ENCODE measurements at regions not wholly inside any gene's neighbourhood (a gene's known extent, or its start where the extent isn't known, plus 50 kb on each side); places are given as distances from the start of the nearest gene placed in this dataset.

GRCh38 chr11:95545116-95545875, 244.3 kb downstream of the FAM76B start:
- Histone ChIP-seq H3K4me1 (ENCODE audit: control insufficient read depth in 1 of 2, insufficient read depth in 2 of 2, low read length in 2 of 2) (no peaks in the 10 kb centered on the region), H3K9ac (ENCODE audit: low read length) (no peak overlapping the region), H3K9me3 (ENCODE audit: control insufficient read depth in 1 of 2, insufficient read depth in 1 of 2, low read depth in 1 of 2, low read length in 2 of 2) (no peaks in the 10 kb centered on the region), H3K9me2 (ENCODE audit: insufficient read depth) (no peaks in the 10 kb centered on the region), H3K27me3 (ENCODE audit: insufficient read depth, low read length) (0 out of 2 replicates have a peak, but pooled peaks cover 9% of the 10 kb centered on the region), H3K79me2 (ENCODE audit: insufficient read depth, low read length) (no peaks in the 10 kb centered on the region), H3K4me2 (ENCODE audit: low read length) (no peak overlapping the region), H4K20me1 (ENCODE audit: insufficient read depth) (no peaks in the 10 kb centered on the region), H3K27ac (ENCODE audit: low read depth, low read length) (no peak overlapping the region), H3K36me3 (ENCODE audit: control insufficient read depth in 1 of 2, insufficient read depth in 2 of 2, low read length in 2 of 2) (no peaks in the 10 kb centered on the region), H2AFZ (ENCODE audit: low read depth, low read length, poor library complexity, severe bottlenecking) (no peak overlapping the region), H3K4me3 (replicated peaks in 1 of 2; ENCODE audit: low read depth in 1 of 2, low read length in 2 of 2) (no peak overlapping the region)
- DNase-seq (ENCODE audit: low read depth, low spot score) (peak; percentile 2), ATAC-seq (peak; percentile 78)
- ChIA-PET RAD21 (ENCODE audit: low non-redundant PET in 1 of 2, low total read pairs in 2 of 2, uncharacterized antibody in 2 of 2, unreplicated experiment in 2 of 2) (interaction anchor here in 1 of 2 experiments (1.3 kb wide), 1 partner anchor 160 kb away, joined by 3 read pairs; no protein-coding TSS in a partner anchor), POLR2A (no interaction called here), CTCF (interaction anchor here (0.9 to 1.3 kb wide), 3 partner anchors 11 to 18 kb away, joined by 3 read pairs; no protein-coding TSS in a partner anchor)
- no TSS peak for BruUV-seq (replicated peaks)
- intact Hi-C loops (cut with micrococcal nuclease), result no loop called here
- TF ChIP-seq RAD21 (IDR thresholded peaks at IDR 0.05; ENCODE audit: low read depth), result peak; percentile 19; the same call in 1 of the 2 replicates
- TF ChIP-seq CTCF (IDR thresholded peaks at IDR 0.05 in 2 of 3, conservative IDR thresholded peaks at IDR 0.05 in 1 of 3; ENCODE audit: borderline replicate concordance in 1 of 3, insufficient read depth in 1 of 3, low read depth in 2 of 3, low read length in 2 of 3), result peak in 2 of 3 experiments; percentile 25 to 36; a peak in 4 of 6 replicates
- TF ChIP-seq JUND (IDR thresholded peaks at IDR 0.05), result no peak

GRCh38 chr11:95544095-95544856, 245.3 kb downstream of the FAM76B start:
- H3K4me1 ChIP-seq (ENCODE audit: control insufficient read depth in 1 of 2, insufficient read depth in 2 of 2, low read length in 2 of 2), result no peaks in the 10 kb centered on the region
- no peak overlapping the region for H2AFZ ChIP-seq (ENCODE audit: low read depth, low read length, poor library complexity, severe bottlenecking)
- DNase-seq (ENCODE audit: low read depth, low spot score) (no peak), ATAC-seq (no peak)
- BruUV-seq (replicated peaks), result no TSS peak
- RAD21 ChIA-PET (ENCODE audit: low non-redundant PET in 1 of 2, low total read pairs in 2 of 2, uncharacterized antibody in 2 of 2, unreplicated experiment in 2 of 2), result interaction anchor here in 1 of 2 experiments (1.3 kb wide), 1 partner anchor 161 kb away, joined by 3 read pairs; no protein-coding TSS in a partner anchor
- H3K9me3 ChIP-seq (ENCODE audit: control insufficient read depth in 1 of 2, insufficient read depth in 1 of 2, low read depth in 1 of 2, low read length in 2 of 2), result no peaks in the 10 kb centered on the region
- no peak overlapping the region for H3K4me2 ChIP-seq (ENCODE audit: low read length)
- 0 out of 2 replicates have a peak, but pooled peaks cover 2% of the 10 kb centered on the region for H3K27me3 ChIP-seq (ENCODE audit: insufficient read depth, low read length)
- POLR2A ChIA-PET, result no interaction called here
- H3K4me3 ChIP-seq (replicated peaks in 1 of 2; ENCODE audit: low read depth in 1 of 2, low read length in 2 of 2), result no peak overlapping the region
- no peaks in the 10 kb centered on the region for H3K36me3 ChIP-seq (ENCODE audit: control insufficient read depth in 1 of 2, insufficient read depth in 2 of 2, low read length in 2 of 2)
- intact Hi-C loops (cut with micrococcal nuclease), result no loop called here
- no peak overlapping the region for H3K9ac ChIP-seq (ENCODE audit: low read length)
- CTCF ChIA-PET, result no interaction called here
- no peaks in the 10 kb centered on the region for H4K20me1 ChIP-seq (ENCODE audit: insufficient read depth)
- no peak overlapping the region for H3K27ac ChIP-seq (ENCODE audit: low read depth, low read length)
- H3K79me2 ChIP-seq (ENCODE audit: insufficient read depth, low read length), result no peaks in the 10 kb centered on the region
- no peaks in the 10 kb centered on the region for H3K9me2 ChIP-seq (ENCODE audit: insufficient read depth)
- TF ChIP-seq SIN3A (IDR thresholded peaks at IDR 0.05; ENCODE audit: low read depth), result no peak
- no peak for TF ChIP-seq ZFX (IDR thresholded peaks at IDR 0.05)
- no peak for TF ChIP-seq JUND (IDR thresholded peaks at IDR 0.05)
- TF ChIP-seq, protein P1, sequence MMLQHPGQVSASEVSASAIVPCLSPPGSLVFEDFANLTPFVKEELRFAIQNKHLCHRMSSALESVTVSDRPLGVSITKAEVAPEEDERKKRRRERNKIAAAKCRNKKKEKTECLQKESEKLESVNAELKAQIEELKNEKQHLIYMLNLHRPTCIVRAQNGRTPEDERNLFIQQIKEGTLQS (IDR thresholded peaks at IDR 0.05), result no peak
- no peak for TF ChIP-seq ZBTB33 (IDR thresholded peaks at IDR 0.05; ENCODE audit: extremely low read depth, insufficient replicate concordance, low read length)
- no peak for TF ChIP-seq YY1 (IDR thresholded peaks at IDR 0.05; ENCODE audit: extremely low read depth, insufficient replicate concordance, low read depth, low read length)
- no peak for TF ChIP-seq MAX (IDR thresholded peaks at IDR 0.05)
- TF ChIP-seq EGR1 (IDR thresholded peaks at IDR 0.05; ENCODE audit: low read depth), result no peak
- no peak for TF ChIP-seq POLR2A (IDR thresholded peaks at IDR 0.05; ENCODE audit: borderline replicate concordance, extremely low read depth, insufficient read depth, insufficient read length)
- no peak for TF ChIP-seq SP1 (IDR thresholded peaks at IDR 0.05; ENCODE audit: low read depth)
- no peak for TF ChIP-seq TCF7L2 (IDR thresholded peaks at IDR 0.05; ENCODE audit: borderline replicate concordance, extremely low read depth, insufficient read depth, insufficient read length)

Measured in HCT116 (cell line).